DMS114 treated with DMSO at 0.1 percent for 48 hours (cell line): ENCODE measurements at regions not wholly inside any gene's neighbourhood (a gene's known extent, or its start where the extent isn't known, plus 50 kb on each side); places are given as distances from the start of the nearest gene placed in this dataset.

Experiments
- DNase-seq: peaks from one replicate; lab custom pipeline; 2025; ENCODE audit not compliant: unreplicated experiment; lab: John Stamatoyannopoulos, UW

DNA sequence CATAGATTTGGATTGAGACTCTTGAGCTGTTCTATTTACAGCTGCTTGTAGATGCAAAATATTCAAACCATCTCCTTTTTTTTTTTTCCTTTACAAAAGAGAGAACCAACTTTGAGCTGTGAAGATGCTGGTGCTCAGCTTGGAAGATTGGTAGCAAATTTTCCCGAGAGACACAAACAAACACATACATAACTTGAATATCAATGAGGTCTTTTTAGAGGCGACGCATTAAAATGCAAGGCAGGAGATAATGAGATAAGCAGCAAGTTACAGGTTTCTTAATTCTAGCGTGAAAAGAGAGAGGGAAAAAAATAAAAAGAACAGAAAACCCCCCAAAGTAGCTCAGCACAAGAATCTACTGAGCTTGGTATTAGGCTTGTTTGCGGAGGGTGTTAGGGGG is 247.0 kb upstream of the SORL1-AS1 start:
- DNase-seq, result no peak

DNA sequence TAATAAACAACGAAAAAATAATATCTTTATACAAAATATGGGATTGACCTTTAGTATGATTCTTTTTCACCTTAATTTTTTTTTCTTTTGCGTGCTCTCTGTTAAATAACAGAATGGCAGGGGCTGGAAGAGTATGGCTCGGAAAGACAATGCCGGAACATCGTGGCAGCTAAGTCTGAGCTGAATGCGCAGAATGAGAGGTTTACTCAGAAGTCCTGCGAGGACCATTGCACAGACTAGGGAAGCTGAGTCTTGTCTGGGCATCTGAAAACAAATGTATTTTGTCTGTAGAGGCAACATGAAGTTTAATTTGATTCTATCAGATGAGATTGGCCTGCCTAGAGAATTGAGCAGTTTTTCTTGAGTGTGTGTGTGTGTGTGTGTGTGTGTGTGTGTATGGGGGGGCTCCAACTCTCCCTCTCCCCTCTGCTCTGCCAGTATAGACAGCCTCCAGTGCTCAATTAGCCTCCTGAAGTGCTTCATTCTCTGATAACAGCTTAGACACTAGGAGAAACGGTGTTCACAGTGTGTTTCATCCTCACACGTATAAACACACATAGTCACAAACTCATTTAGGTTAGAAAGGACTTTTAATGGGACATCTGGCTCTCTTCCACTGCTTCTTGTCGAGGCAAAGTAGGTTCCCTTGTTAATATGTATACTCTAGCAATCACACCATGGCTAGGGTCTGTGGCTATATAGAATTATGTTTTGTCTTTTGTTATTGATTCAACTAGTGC is 244.3 kb upstream of the SORL1-AS1 start:
- no peak for DNase-seq

DNA sequence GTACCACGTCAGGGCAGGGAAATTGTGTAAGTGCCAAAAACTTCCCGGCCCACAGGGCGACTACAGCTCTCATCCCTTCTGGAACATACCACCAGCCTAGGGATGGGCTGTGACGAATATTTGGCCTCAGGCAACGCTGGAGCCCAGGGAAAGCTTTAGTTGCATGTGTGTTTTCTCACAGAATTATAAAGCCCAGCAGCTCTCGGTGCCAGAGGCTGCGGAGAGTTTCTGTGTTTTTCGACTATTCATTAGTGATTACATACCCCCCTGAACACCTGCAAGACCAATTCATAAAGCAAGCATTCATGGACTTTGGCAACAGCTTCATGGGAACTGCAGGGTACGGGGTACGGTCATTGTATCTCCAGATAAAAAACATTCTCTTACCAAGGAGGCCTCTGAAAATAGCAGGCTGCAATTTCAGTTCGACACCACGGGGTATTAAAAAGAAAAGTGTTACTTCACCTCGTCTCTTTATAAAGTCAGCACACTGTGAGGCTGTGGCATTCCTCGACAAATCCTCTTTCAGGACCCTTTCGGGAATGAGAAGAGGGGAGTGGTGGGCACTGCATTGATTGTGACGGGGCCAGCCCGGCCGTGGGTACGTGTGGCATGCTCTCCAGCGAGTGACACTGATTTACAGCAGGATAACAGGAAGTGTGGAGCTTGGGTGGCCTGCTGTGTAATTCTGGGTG is 243.6 kb upstream of the SORL1-AS1 start:
- no peak for DNase-seq

DNA sequence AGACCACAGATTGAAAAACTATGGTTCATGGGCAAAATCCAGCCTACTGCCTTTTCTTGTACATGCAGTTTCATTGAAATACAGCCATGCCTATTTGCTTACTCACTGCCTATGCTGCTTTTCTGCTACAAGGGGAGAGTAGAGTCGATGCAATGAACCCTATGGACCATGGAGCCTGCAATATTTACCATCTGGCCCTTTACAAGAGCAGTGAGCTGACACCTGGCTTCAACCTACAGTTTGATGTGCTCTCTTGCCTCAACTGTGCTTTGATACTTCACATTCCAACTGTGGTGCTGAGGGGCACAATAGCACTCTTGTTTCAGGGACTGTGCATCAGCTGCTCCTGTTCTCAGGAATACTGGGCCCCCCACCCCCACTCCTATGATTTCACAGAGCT is 239.5 kb upstream of the SORL1-AS1 start:
- DNase-seq, result no peak

DNA sequence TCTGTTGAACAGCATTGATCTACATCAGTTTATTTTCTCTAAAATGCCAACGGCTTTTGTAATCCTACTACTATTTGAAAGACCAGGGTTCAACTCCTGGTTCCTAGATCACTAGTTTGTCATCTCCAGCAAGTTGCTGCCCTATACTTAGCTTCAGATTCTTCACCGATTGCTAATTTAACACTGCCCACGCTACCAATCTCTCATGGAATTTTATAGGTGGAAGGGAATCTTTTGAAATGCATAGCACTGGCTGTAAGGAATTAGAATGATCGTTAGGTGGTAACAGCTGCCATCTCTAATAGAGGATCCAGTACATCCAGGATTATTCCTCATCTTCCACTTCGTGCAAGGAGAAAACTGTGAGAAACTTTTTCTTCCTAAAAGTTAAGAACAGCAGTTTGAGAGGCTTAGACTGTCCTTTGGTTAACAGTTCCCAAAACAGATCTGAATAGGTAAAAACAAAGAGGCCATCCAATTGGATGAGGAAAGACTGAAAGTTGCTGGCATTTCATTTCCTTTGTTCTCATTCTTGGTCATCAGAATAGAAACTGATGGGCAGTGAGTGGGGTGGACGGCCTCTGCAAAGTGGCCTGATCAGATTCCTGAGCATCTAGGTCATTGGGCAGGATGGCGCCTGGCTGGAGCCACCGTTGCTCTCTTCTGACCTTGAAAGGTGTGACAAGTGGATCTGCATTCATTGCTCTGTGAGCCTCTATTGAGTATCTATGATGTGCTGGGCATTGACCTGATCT is 236.3 kb upstream of the SORL1-AS1 start:
- no peak for DNase-seq

DNA sequence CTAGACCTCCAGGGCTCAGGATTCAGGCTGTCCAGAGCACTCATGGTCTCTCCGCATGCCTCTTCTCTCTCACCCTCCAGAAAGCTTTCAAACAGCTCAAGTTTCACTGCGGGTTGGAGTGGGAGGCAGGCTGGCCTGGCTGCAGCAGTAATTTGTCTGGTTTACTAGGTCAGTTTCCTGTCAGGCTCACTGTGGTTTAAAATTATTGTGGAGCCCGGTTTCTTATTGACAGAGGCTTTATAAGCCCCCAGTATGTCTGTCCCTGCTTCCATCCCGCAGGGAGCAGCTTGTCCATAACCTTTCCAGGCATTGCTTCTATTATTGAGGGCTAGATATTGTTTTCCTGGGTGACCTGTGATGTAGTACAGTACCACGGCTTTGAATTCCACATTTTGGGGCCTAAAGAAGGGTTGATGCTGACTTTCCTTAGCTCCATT is 235.3 kb upstream of the SORL1-AS1 start:
- no peak for DNase-seq

DNA sequence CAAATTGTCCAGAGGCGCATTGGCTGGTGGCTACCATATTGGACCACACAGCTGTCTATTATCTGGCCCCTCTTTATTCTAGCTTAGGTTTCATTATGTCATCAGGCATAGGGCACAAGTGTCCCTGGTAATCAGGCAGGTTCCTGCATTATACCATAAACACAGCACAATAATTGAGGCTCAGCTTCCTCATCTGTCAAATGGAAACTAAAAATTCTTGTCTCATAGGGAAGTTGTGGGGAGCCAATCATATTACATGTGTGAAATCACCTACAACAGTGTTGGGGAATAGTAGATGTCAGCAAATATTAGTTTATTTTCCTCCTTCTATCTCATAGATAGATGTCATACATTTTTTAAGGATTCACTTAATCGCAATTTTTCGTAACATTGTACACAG is 231.0 kb upstream of the SORL1-AS1 start:
- DNase-seq, result no peak
